Posterior vena cava (tissue), 2 donors: ENCODE measurements at regions not wholly inside any gene's neighbourhood (a gene's known extent, or its start where the extent isn't known, plus 50 kb on each side); places are given as distances from the start of the nearest gene placed in this dataset.
"Not testable (repeated sequence)": the region's sequence is repeated elsewhere in the genome, so short reads cannot be mapped to it uniquely, and the experiment has no call there.

Source experiments
- DNase-seq: peaks from one replicate; pipeline ENCODE4 v3.0.0-alpha.2; 2020; ENCODE audit warnings: low spot score
- intact Hi-C, 2 donors: fragments of 100-400 bp; cut with DNase I; formaldehyde crosslinking; loops; one replicate each; pipeline versions ENCODE4 v1.14.1 to v1.14.2; 2022 to 2023
- donor health status: DM: yes; HTN: yes; CAD: no.
- donor health status: DM: yes; HTN: yes; CAD: no.

DNA sequence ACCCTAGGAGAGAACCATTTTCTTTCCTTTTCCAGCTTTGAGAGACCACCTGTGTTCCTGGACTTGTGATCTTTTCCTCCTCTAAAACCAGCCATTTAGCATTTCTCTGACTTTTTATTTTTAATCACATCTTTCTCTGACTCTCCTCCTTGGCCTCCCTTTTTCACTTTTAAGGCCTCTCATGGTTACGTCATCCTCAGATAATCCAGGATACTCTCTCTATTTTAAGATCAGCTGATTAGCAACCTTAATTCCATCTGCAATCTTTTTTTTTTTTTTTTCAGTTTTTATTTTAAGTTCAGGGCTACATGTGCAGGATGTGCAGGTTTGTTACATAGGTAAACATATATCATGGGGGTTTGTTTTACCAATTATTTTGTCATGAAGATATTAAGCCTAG lies 54.0 kb downstream of the RFPL4B start:
- intact Hi-C loops = no loop called here
- no peak for DNase-seq

DNA sequence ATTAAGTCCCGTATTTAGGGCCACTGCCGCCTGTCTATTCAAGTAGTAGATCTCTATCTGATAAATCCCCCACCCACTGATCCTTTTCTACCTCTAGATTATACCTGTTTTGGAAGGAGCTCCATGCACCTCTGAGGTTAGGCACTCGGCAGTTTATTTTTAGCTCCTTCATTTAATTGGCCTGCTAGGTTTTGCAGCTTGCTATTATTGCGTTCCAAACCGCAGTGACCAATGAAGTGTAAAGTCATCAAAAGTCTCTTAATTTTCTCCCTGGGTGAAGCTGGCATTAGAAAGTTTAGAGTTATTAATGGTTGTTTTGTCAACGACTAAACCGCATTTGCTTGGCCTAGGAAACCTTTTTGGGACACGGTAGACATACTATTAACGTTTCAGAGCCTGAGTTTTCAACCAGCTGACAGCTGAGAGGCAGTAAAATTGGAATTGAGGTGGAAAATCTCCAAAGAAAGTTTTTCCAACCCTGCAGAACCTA lies 60.0 kb downstream of the RFPL4B start:
- no peak for DNase-seq
- intact Hi-C loops = no loop called here

DNA sequence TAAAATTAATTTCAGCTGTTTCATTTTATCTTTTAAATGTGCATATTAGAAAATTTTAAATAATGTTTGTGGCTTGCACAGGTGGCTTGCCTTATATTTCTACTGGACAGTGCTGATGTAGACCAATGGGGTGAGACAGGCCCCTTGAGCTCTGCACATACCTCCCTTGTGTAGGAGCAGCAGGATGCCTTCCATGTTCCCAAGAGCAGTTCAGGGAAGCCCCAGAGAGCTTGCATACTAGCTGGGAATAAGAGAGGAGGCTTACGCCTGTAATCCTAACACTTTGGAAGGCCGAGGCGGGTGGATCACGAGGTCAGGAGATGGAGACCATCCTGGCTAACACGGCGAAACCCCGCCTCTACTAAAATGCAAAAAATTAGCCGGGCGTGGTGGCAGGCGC lies 61.4 kb downstream of the RFPL4B start:
- intact Hi-C loops = no loop called here
- DNase-seq = no peak

DNA sequence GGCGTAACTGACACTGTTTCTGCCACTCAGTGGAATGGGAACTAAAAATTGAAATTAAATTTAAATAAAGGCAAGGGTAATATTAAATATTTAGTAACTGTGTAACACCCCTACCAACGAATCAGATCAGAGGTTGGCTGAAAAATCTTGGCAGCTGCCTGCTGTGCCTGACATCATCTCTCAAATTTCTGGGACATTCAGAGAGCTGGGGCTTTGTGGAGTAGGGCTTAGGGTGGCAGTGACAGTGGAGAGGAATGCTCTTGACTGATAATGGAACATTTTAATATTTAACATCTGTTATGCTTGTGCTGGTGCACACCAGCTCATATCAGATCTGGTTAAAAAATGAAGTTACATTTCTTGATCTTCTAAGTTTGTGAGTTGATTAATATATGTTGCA lies 62.2 kb downstream of the RFPL4B start:
- DNase-seq = no peak
- intact Hi-C loops = no loop called here

GRCh38 chr6:112413780-112414179 lies 66.7 kb downstream of the RFPL4B start:
- no peak for DNase-seq
- intact Hi-C loops = no loop called here

- no peak for DNase-seq
- intact Hi-C loops = no loop called here
These were observed 68.2 kb downstream of the RFPL4B start for GRCh38 chr6:112415366-112415765.

GRCh38 chr6:112416866-112417265 lies 69.7 kb downstream of the RFPL4B start:
- intact Hi-C loops = no loop called here

GRCh38 chr6:112427011-112427410 lies 79.9 kb downstream of the RFPL4B start:
- DNase-seq, intact Hi-C loops: not testable (repeated sequence)

More at GRCh38 chr6:112416866-112417265, 69.7 kb downstream of the RFPL4B start:
- no peak for DNase-seq

GRCh38 chr6:112427499-112427898 lies 80.4 kb downstream of the RFPL4B start:
- intact Hi-C loops = no loop called here
- DNase-seq = no peak

- no peak for DNase-seq
- intact Hi-C loops = no loop called here
These were observed 81.3 kb downstream of the RFPL4B start for GRCh38 chr6:112428477-112428876.

- no peak for DNase-seq
- intact Hi-C loops = no loop called here
These were observed 82.1 kb downstream of the RFPL4B start for GRCh38 chr6:112429226-112429625.

GRCh38 chr6:112431803-112432202 lies 84.7 kb downstream of the RFPL4B start:
- no peak for DNase-seq
- intact Hi-C loops = no loop called here

DNA sequence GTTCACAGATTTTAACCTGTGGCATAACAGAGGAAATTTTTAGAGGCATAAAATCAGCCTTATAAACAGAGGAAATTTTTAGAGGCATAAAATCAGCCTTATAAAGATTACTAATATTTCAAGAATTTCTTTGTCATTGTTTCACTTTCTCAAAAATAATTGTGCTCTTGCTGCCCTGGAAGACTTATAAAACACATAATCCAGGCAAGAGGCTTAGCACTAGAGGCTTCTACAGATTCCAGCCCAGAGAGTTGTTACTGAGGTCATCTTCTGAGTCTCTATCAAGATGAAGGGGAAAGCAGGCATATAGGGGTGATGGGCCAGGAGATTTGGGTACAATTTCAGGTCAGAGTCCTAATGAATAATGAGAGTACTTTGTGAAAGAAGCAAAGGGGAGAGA lies 85.7 kb downstream of the RFPL4B start:
- intact Hi-C loops = no loop called here
- DNase-seq = no peak

DNA sequence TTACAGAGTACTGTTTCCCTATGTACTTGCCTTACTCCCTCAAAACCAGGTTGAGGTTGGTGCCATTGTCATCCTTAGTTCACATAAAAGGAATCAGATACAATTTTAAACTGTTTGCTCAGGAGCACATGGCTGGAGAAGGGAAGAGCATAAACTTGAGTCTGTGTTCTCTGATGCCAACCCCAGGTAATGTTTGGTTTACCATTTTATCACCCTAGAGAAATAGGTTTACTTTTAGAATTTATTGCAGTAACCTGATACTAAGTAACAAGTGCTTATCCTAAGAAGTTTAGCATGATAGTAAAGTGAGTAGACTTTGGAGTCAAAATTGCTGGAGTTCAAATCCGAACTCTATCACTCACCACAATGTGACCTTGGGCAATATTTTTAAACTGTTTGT lies 86.3 kb downstream of the RFPL4B start:
- intact Hi-C loops = no loop called here
- no peak for DNase-seq

DNA sequence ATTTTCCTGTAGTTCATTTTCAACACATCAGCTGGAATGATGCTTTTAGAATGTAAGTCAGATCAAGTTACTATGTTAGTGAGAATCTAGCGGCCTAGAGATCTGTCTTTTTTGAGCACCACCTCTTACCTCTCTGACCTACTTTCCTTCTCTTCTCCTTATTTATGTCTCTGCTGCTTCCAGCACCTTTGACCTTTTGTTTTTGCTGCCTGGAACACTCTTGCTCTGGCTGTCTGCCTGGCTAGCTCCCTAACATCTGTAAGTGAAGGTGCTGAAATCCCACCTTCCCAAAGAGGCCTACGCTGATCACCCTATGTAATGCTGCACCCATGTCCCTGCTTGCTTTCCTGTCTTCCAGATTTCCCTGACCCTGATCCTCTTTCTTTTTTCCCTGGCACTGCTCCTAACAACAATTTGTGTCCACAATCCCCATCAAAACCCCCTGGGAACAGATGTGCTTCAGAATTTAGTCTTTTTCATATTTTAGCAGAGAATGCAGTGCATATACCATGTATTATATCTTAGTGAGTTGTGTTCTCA lies 87.8 kb downstream of the RFPL4B start:
- intact Hi-C loops = no loop called here
- DNase-seq = no peak

GRCh38 chr6:112437058-112437457 lies 89.9 kb downstream of the RFPL4B start:
- no peak for DNase-seq
- intact Hi-C loops = no loop called here

- intact Hi-C loops = no loop called here
- no peak for DNase-seq
These were observed 91.9 kb downstream of the RFPL4B start for GRCh38 chr6:112439010-112439409.

- intact Hi-C loops = no loop called here
- no peak for DNase-seq
These were observed 92.3 kb downstream of the RFPL4B start for GRCh38 chr6:112439432-112439831.

DNA sequence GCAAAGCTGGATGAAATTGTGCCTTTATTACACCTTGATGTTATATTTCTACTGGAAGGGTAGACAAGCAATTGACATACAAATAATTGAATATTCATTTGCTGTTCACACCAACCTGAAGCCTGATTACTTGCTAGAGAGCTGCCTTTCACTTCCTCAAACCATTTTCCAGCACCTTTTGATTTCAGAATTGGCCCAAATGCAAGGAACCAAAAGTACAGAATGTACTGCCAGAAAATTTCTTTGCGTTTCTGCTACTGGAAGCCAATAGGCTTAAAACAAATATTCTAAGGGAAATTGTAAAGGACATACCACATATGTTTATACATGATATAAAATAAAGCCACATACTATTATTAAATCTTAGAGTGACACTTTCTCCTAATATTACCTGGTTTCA lies 94.5 kb downstream of the RFPL4B start:
- intact Hi-C loops = no loop called here
- no peak for DNase-seq

DNA sequence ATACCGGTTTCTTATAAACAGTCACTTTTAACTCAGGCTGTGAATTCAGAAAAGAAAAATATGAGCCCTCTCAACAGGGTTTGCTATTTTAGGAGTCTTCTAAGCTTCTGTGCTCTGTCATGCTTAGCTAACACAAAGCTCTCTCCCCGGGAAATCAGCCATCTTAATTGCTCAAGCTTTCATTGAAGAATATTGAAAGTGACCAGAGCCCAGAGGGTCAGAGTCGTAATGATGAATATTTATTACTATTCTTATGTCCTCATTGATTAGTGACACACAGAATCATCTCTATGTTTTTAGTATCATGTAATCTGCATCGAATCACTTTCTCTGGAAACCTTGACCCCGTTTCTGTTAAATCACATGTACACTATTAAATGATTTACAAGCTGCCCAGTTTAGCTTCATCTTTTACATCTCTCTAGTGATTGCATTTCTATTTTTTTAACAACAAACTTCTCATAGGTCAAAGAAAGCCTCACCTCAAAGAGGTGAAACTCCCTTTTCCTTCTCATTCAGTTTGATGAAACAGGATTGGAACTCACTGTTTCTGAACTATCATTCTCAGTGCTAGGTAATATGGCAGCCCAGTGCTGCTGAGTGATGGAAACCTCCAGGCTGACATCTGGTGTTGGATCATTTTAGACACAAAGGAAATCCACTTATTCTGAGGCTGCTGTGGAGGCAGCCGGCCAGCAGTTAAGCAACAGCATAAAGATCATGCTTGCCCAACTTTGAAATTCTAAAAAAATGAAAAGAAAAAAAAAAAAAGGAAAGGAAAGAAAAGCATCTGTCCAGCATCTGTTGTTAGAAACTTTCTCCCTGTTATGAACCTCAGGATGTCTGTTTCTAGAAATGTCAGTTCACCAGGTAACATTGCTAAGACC lies 96.3 kb downstream of the RFPL4B start:
- intact Hi-C loops = no loop called here
- peak; percentile 82 for DNase-seq

GRCh38 chr6:112448786-112449185 lies 101.7 kb downstream of the RFPL4B start:
- intact Hi-C loops, DNase-seq: not testable (repeated sequence)
